22Rv1 (cell line): ENCODE measurements at regions not wholly inside any gene's neighbourhood (a gene's known extent, or its start where the extent isn't known, plus 50 kb on each side); places are given as distances from the start of the nearest gene placed in this dataset.

ENCODE experiments used
- ZFX ChIP-seq: fragments of 450-650 bp; IDR thresholded peaks from 2 replicates; pipeline ENCODE4 v1.6.1; 2017; ENCODE audit warnings: antibody characterized with exemption, borderline replicate concordance
- TF ChIP-seq, protein P1 (sequence below): fragments of 450-650 bp; IDR thresholded peaks from 2 replicates; pipeline ENCODE4 v1.5.1; 2017; ENCODE audit warnings: mild to moderate bottlenecking

DNA sequence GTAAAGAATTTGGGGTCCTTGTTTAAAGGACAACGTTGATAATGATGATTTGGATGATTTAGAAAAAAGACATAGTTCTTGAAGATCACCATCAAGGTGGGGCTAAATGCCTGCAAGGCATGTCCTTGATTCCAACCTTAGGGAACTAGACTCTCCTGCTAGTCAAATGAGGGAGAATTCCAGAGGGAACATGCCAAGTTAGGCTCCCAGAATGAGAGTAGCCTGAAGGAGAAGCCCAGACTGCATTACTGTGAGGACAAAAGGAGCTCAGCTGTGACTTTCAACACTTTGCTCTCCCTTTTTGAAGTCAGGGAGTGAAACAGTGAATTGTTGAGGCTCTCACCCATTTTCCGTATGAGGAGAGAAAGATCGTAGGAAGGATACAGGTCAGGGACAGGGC is 95.2 kb upstream of the TBX3 start:
- TF ChIP-seq, protein P1, sequence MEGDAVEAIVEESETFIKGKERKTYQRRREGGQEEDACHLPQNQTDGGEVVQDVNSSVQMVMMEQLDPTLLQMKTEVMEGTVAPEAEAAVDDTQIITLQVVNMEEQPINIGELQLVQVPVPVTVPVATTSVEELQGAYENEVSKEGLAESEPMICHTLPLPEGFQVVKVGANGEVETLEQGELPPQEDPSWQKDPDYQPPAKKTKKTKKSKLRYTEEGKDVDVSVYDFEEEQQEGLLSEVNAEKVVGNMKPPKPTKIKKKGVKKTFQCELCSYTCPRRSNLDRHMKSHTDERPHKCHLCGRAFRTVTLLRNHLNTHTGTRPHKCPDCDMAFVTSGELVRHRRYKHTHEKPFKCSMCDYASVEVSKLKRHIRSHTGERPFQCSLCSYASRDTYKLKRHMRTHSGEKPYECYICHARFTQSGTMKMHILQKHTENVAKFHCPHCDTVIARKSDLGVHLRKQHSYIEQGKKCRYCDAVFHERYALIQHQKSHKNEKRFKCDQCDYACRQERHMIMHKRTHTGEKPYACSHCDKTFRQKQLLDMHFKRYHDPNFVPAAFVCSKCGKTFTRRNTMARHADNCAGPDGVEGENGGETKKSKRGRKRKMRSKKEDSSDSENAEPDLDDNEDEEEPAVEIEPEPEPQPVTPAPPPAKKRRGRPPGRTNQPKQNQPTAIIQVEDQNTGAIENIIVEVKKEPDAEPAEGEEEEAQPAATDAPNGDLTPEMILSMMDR: no peak
- TF ChIP-seq ZFX: no peak
